ENCODE measurements at regions not wholly inside any gene's neighbourhood (a gene's known extent, or its start where the extent isn't known, plus 50 kb on each side); places are given as distances from the start of the nearest gene placed in this dataset.

- TF ChIP-seq WT1 (tag by site-specific recombination; IDR thresholded peaks at IDR 0.05) (no peak), SCRT1 (tag by site-specific recombination; IDR thresholded peaks at IDR 0.05; ENCODE audit: borderline replicate concordance) (no peak), ZNF335 (tag by site-specific recombination; conservative IDR thresholded peaks at IDR 0.05) (no peak), ZNF549 (tag by site-specific recombination; IDR thresholded peaks at IDR 0.05) (no peak), ZNF521 (tag by site-specific recombination; IDR thresholded peaks at IDR 0.05) (no peak), ZNF174 (tag by site-specific recombination; IDR thresholded peaks at IDR 0.05) (no peak), ZNF133 (tag by site-specific recombination; IDR thresholded peaks at IDR 0.05) (no peak), ZNF658 (tag by site-specific recombination; IDR thresholded peaks at IDR 0.05) (no peak), ZBTB26 (tag by site-specific recombination; optimal IDR thresholded peaks at IDR 0.05) (no peak), ZNF146 (tag by site-specific recombination; IDR thresholded peaks at IDR 0.05) (no peak), ZNF19 (tag by site-specific recombination; IDR thresholded peaks at IDR 0.05; ENCODE audit: low read depth) (no peak), ZNF155 (tag by site-specific recombination; IDR thresholded peaks at IDR 0.05) (no peak)
- TF ChIP-seq, protein P1, sequence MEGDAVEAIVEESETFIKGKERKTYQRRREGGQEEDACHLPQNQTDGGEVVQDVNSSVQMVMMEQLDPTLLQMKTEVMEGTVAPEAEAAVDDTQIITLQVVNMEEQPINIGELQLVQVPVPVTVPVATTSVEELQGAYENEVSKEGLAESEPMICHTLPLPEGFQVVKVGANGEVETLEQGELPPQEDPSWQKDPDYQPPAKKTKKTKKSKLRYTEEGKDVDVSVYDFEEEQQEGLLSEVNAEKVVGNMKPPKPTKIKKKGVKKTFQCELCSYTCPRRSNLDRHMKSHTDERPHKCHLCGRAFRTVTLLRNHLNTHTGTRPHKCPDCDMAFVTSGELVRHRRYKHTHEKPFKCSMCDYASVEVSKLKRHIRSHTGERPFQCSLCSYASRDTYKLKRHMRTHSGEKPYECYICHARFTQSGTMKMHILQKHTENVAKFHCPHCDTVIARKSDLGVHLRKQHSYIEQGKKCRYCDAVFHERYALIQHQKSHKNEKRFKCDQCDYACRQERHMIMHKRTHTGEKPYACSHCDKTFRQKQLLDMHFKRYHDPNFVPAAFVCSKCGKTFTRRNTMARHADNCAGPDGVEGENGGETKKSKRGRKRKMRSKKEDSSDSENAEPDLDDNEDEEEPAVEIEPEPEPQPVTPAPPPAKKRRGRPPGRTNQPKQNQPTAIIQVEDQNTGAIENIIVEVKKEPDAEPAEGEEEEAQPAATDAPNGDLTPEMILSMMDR (tag by site-specific recombination; IDR thresholded peaks at IDR 0.05), result no peak
- TF ChIP-seq, protein P2, sequence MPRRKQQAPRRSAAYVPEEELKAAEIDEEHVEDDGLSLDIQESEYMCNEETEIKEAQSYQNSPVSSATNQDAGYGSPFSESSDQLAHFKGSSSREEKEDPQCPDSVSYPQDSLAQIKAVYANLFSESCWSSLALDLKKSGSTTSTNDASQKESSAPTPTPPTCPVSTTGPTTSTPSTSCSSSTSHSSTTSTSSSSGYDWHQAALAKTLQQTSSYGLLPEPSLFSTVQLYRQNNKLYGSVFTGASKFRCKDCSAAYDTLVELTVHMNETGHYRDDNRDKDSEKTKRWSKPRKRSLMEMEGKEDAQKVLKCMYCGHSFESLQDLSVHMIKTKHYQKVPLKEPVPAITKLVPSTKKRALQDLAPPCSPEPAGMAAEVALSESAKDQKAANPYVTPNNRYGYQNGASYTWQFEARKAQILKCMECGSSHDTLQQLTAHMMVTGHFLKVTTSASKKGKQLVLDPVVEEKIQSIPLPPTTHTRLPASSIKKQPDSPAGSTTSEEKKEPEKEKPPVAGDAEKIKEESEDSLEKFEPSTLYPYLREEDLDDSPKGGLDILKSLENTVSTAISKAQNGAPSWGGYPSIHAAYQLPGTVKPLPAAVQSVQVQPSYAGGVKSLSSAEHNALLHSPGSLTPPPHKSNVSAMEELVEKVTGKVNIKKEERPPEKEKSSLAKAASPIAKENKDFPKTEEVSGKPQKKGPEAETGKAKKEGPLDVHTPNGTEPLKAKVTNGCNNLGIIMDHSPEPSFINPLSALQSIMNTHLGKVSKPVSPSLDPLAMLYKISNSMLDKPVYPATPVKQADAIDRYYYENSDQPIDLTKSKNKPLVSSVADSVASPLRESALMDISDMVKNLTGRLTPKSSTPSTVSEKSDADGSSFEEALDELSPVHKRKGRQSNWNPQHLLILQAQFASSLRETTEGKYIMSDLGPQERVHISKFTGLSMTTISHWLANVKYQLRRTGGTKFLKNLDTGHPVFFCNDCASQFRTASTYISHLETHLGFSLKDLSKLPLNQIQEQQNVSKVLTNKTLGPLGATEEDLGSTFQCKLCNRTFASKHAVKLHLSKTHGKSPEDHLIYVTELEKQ (tag by site-specific recombination; IDR thresholded peaks at IDR 0.05; ENCODE audit: borderline replicate concordance), result no peak
Observed at GRCh38 chr15:36234743-36235142, 344.7 kb upstream of the CDIN1 start.

Data from HEK293 (cell line).